HG02798 (cell line): ENCODE measurements at regions not wholly inside any gene's neighbourhood (a gene's known extent, or its start where the extent isn't known, plus 50 kb on each side); places are given as distances from the start of the nearest gene placed in this dataset.

Source experiments
- ATAC-seq: cut with Tn5 transposase; IDR thresholded peaks from one replicate; pipeline ENCODE4 v1.9.1; 2021; ENCODE audit warnings: mild to moderate bottlenecking; ENCODE audit not compliant: unreplicated experiment, poor library complexity

GRCh38 chr9:4921449-4921848 lies 63.6 kb upstream of the JAK2 start:
- no peak for ATAC-seq

- no peak for ATAC-seq
These were observed 63.0 kb upstream of the JAK2 start for GRCh38 chr9:4922101-4922500.

GRCh38 chr9:4922730-4923129 lies 62.3 kb upstream of the JAK2 start:
- ATAC-seq: no peak

GRCh38 chr9:4923141-4923540 lies 61.9 kb upstream of the JAK2 start:
- ATAC-seq: no peak

GRCh38 chr9:4923580-4924544 lies 61.2 kb upstream of the JAK2 start:
- peak; percentile 74 for ATAC-seq

GRCh38 chr9:4926239-4926638 lies 58.8 kb upstream of the JAK2 start:
- no peak for ATAC-seq

GRCh38 chr9:4927043-4927471 lies 58.0 kb upstream of the JAK2 start:
- peak; percentile 42 for ATAC-seq

- no peak for ATAC-seq
These were observed 57.4 kb upstream of the JAK2 start for GRCh38 chr9:4927701-4928100.

GRCh38 chr9:4929917-4930316 lies 55.2 kb upstream of the JAK2 start:
- no peak for ATAC-seq

GRCh38 chr9:4932681-4933080 lies 52.4 kb upstream of the JAK2 start:
- no peak for ATAC-seq

GRCh38 chr9:4933177-4933576 lies 51.9 kb upstream of the JAK2 start:
- ATAC-seq: no peak

GRCh38 chr9:4933861-4934260 lies 51.2 kb upstream of the JAK2 start:
- no peak for ATAC-seq

GRCh38 chr9:4935001-4935672 lies 49.9 kb upstream of the JAK2 start:
- ATAC-seq: no peak
